Fibroblast of pulmonary artery (primary cell): ENCODE measurements at regions not wholly inside any gene's neighbourhood (a gene's known extent, or its start where the extent isn't known, plus 50 kb on each side); places are given as distances from the start of the nearest gene placed in this dataset.
A peak's percentile ranks its signal among the peaks of the same experiment; 100 is the strongest.

Experiments used
- DNase-seq: peaks from one replicate; pipeline ENCODE4 v3.0.0-alpha.2; 2010; ENCODE audit warnings: low read depth
- H3K4me3 ChIP-seq: replicated peaks from 2 replicates; pipeline ENCODE4 v1.5.1; 2011; ENCODE audit warnings: low read depth, mild to moderate bottlenecking, control low read depth, low read length, moderate library complexity
- CTCF ChIP-seq: IDR thresholded peaks from 2 replicates; pipeline ENCODE4 v1.5.1; 2011; ENCODE audit warnings: mild to moderate bottlenecking, control low read depth, low read length, inconsistent platforms; ENCODE audit errors: missing control alignments

DNA sequence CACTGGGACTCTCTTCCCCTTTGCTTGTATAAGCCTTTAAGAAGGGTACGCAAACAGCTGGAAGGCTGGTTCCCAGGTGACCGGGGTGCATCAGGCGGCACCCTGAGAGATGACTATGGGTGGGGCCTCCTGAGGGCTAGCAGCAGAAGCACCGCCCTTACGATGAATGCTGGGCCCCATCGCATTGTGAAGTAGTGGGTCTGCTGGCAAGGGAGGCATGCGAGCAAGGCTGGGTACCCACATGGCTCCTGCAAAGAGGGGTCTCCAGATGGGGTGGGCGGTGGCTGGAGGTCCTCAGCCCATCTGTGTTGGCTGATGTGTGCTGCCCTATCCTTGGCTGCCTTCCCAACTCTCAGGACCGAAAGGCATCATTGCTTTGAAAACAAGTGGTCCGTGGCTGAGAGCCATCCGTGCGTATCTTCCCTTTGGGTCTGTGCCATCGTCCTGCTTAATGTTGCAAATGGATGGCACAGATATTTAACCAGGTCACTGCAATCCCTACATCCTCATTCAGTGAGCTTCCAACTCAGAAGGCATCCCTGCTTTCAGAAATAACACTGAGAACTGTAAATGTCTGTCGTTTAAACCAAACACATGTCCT, 83.5 kb upstream of the GPC1 start:
- no peak for TF ChIP-seq CTCF
- no peak for DNase-seq
- no peak overlapping the region for H3K4me3 ChIP-seq

DNA sequence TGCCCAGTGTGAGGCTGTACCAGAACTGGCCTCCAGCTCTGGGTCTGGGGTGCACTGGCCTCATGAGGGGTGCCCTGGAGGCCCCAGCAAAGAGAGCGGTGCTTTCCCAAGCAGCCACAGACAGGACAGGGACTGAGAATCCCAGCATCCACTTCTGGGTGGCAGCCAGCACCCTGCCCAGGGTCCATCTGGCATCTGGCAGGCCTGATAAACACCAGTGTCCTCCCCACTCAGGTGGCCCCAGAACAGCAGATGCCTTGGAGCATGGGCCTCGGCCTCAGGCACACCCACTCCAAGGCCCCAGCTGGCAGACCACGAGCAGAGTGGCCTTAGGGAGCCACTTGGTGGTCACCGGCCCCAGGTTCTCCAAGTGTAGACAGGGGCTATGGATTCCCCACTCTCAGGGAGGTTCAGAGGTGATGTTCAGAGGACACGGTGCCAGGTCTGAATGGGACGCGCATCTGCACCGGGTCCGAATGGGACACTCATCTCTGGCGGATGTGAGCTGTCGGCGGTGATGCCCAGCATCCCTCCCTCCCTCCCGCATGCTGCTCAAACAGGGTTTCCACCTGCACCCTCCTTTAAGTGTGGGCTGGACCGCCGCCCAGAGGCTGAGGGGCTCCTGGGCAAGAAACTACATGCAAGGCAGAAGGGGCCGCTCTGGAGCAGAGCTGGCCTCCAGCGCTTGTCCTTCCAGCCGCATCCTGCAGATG, 82.2 kb upstream of the GPC1 start:
- no peak for DNase-seq
- no peak for TF ChIP-seq CTCF
- H3K4me3 ChIP-seq, result no peak overlapping the region

DNA sequence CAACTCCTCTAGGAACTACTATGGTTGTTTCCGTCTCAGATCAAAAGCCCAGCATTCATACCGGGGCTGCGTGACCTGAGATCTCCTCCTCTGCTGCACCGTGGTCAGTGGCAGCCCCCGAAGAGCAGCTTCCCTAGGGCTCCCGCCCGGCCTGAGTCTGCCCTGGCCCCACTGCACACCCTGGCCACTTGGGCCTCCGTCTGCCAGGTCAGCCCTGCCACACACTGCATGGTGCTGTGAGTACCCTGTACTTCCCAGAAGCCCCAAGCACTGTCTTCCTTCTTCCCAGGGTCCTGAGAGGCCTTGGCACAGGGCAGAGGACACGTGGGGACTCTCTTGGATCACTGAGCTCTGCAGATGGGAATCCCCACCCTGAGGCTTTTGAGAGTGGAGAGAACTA, 81.5 kb upstream of the GPC1 start:
- DNase-seq, result no peak
- TF ChIP-seq CTCF, result no peak
- no peak overlapping the region for H3K4me3 ChIP-seq

DNA sequence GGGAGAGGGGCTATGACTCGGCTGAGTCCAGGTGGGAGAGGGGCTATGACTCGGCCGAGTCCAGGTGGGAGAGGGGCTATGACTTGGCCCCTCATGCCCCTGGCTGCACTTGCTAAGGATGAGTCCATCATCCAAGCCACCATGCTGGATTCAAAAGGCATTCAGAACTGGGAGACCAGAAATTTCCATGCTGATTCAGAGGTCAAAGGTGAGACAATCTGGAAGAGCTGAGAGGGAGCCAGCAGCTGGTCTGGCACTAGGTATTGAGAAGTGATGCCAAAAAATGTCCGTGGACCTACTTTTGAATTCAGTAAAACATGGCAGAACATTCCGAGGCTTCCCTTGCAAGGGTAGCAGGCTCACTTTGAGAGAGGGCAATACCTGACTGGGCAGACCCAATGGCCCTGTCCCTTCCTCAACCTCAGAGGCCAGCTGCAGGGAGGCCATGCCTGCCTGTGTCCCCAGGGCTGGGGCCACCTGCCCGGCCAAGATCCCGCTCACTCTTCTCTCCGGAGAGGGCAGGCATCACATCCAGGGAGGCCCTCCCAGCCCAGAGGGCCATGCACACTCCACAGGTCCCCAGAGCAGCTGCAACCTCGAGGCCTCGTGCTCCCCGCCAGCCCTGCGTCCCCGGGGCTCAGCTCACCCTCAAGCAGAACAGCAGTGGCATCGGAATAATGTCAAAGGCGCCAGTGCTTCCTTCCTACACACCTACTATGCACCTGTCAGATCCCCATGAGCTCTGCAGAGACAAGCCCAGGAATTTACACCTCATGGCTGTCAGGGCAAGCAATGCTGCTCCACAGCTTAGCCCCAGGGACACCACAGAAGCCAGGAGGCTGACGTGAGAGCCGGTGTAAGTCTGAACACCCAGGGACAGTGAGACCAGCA, 80.2 kb upstream of the GPC1 start:
- no peak overlapping the region for H3K4me3 ChIP-seq
- no peak for TF ChIP-seq CTCF
- peak; percentile 49 for DNase-seq

DNA sequence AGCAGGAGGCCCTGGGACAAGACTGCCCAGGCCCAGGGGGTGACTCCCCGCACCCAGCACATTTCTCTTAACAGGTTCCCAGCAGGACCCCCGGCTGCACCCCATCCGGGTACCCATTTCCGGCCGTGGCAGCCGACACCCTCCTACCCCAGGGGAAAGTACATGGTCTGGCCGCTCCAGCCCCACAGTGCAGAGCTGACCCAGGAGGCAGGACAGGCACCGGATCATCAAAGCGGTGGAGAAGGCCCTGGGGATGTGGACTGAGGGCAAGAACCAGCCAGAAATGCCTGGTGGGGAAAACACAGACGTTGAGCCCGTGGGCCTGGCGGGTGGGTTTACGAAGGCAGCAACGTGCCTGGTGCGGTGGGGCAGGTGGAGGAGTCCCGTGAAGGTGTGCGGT, 79.5 kb upstream of the GPC1 start:
- DNase-seq, result no peak
- H3K4me3 ChIP-seq, result no peak overlapping the region
- TF ChIP-seq CTCF, result no peak

DNA sequence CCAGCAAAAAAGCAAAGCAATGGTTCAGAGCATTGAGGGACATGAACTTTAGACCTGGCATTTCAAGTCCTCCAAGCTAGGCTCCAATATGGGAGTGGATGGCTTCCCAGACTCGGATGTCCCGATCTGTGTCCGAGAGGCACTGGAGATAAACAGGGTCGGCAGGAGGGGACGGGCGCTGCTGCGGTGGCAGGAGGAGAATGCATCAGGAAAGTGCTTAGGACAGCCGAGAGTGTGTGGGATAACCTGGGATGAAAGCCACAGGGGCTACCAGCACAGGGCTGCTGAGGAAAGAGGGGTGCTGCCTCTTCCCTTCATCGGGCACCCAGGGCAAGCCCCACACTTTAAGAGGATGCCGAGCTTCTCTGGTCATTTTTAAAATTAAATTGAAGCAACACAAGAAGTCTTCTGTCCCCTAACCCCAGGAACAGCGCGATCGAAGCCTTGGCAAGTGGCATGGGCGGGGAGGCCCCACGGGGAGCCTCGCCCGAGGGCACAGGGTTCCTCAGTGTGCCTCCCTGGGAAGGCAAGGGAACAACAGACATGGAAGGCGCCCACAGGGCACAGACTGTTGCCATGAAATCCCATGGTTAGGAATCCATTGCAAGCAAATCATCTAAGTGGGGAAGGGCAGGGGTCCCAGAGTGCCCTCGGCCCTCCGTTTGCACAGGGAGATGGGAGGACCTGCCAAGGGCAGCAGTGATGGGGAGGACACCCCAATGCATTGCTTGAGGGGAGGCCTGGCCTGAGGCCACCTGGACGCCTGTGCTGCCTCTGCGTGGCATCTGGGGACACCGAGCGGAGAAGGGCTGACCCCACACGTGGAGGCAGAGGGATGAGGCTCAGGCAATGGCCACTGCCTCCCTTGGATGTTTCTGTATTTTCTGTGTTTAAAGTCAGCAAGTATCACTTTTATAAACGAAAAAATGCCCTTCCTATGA, 78.5 kb upstream of the GPC1 start:
- TF ChIP-seq CTCF, result no peak
- no peak for DNase-seq
- H3K4me3 ChIP-seq, result no peak overlapping the region
